ENCODE measurements at regions not wholly inside any gene's neighbourhood (a gene's known extent, or its start where the extent isn't known, plus 50 kb on each side); places are given as distances from the start of the nearest gene placed in this dataset.
"Not testable (repeated sequence)": the region's sequence is repeated elsewhere in the genome, so short reads cannot be mapped to it uniquely, and the experiment has no call there.

DNA sequence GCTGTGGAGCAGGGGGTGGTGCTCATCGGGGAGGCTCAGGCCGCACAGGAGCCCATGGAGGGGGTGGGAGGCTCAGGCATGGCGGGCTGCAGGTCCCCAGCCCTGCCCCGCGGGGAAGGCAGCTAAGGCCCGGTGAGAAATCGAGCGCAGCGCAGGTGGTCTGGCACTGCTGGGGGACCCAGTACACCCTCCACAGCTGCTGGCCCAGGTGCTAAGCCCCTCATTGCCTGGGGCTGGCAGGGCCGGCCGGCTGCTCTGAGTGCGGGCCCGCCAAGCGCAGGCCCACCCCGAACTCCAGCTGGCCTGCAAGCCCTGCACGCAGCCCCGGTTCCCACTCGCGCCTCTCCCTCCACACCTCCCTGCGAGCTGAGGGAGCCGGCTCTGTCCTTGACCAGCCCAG, 257.3 kb upstream of the CNTN5 start:
- H3K9ac ChIP-seq (replicated peaks; ENCODE audit: extremely low read depth, insufficient read depth, low read length); dilution Hi-C loops (cut with MboI; ENCODE audit: extremely low pct_ligation_motif_present, low sequenced_read_pairs); H3K4me2 ChIP-seq (ENCODE audit: insufficient read depth, low read length); H2AFZ ChIP-seq (ENCODE audit: low read depth, low read length); intact Hi-C loops (cut with micrococcal nuclease); H3K9me3 ChIP-seq (replicated peaks; ENCODE audit: control insufficient read depth, insufficient read depth, low read length); H3K27me3 ChIP-seq (ENCODE audit: control insufficient read depth in 2 of 2, insufficient read depth in 2 of 2, low read length in 2 of 2); H3K27ac ChIP-seq (ENCODE audit: insufficient read depth, low read depth, low read length); H3K4me3 ChIP-seq (replicated peaks in 1 of 3; ENCODE audit: insufficient read depth in 1 of 3, low read depth in 1 of 3, low read length in 3 of 3); DNase-seq (ENCODE audit: low read depth, low spot score); H3K79me2 ChIP-seq (ENCODE audit: control insufficient read depth, insufficient read depth, low read length); H3K9me1 ChIP-seq (replicated peaks; ENCODE audit: control insufficient read depth, extremely low read depth, insufficient read depth, low read length); CTCF ChIA-PET; BruUV-seq (replicated peaks); H3K36me3 ChIP-seq (ENCODE audit: control insufficient read depth in 2 of 2, extremely low read depth in 1 of 2, insufficient read depth in 2 of 2, low read length in 2 of 2); POLR2A ChIA-PET; H3K4me1 ChIP-seq (ENCODE audit: control insufficient read depth, extremely low read depth, insufficient read depth, low read length); H4K20me1 ChIP-seq (replicated peaks; ENCODE audit: control insufficient read depth, extremely low read depth, insufficient read depth, low read length); FAIRE-seq: not testable (repeated sequence)

DNA sequence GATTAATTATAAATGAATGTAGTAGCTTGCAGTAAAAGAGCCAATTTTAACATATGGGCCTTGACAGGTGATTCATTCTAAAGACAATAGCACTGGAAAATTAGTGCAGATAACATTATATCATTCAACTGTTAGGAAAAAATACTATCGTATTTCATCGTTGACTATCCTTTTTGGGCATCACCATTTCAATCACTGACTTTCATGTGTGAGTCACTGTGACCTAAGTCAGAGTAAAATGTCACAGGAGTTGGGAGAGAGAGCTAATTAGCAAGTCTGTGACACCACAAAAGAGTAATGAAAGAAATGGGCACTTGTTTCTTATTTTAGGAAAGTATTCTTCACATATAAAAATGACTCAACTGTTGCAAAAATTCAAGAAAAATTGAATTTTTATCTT, 253.8 kb upstream of the CNTN5 start:
- H3K79me2 ChIP-seq (ENCODE audit: control insufficient read depth, insufficient read depth, low read length), result no peaks in the 10 kb centered on the region
- FAIRE-seq, result no peak
- no peak overlapping the region for H3K27ac ChIP-seq (ENCODE audit: insufficient read depth, low read depth, low read length)
- DNase-seq (ENCODE audit: low read depth, low spot score), result no peak
- no peak overlapping the region for H3K4me3 ChIP-seq (replicated peaks in 1 of 3; ENCODE audit: insufficient read depth in 1 of 3, low read depth in 1 of 3, low read length in 3 of 3)
- dilution Hi-C loops (cut with MboI; ENCODE audit: extremely low pct_ligation_motif_present, low sequenced_read_pairs), result no loop called here
- no peak overlapping the region for H3K9ac ChIP-seq (replicated peaks; ENCODE audit: extremely low read depth, insufficient read depth, low read length)
- ChIA-PET CTCF (no interaction called here), POLR2A (no interaction called here)
- intact Hi-C loops (cut with micrococcal nuclease), result no loop called here
- H3K4me2 ChIP-seq (ENCODE audit: insufficient read depth, low read length), result no peak overlapping the region
- H3K9me3 ChIP-seq (replicated peaks; ENCODE audit: control insufficient read depth, insufficient read depth, low read length), result peaks cover 6% of the 10 kb centered on the region
- no peaks in the 10 kb centered on the region for H4K20me1 ChIP-seq (replicated peaks; ENCODE audit: control insufficient read depth, extremely low read depth, insufficient read depth, low read length)
- H3K27me3 ChIP-seq (ENCODE audit: control insufficient read depth in 2 of 2, insufficient read depth in 2 of 2, low read length in 2 of 2), result no peaks in the 10 kb centered on the region
- no peaks in the 10 kb centered on the region for H3K36me3 ChIP-seq (ENCODE audit: control insufficient read depth in 2 of 2, extremely low read depth in 1 of 2, insufficient read depth in 2 of 2, low read length in 2 of 2)
- no peak overlapping the region for H2AFZ ChIP-seq (ENCODE audit: low read depth, low read length)
- H3K4me1 ChIP-seq (ENCODE audit: control insufficient read depth, extremely low read depth, insufficient read depth, low read length), result no peaks in the 10 kb centered on the region
- no TSS peak for BruUV-seq (replicated peaks)
- no peak for TF ChIP-seq JUN (IDR thresholded peaks at IDR 0.05; ENCODE audit: borderline replicate concordance, insufficient read depth, insufficient read length, low read depth)
- TF ChIP-seq POLR2A (IDR thresholded peaks at IDR 0.05; ENCODE audit: low read depth, low read length), result no peak
- no peak for TF ChIP-seq FOS (IDR thresholded peaks at IDR 0.05; ENCODE audit: borderline replicate concordance, insufficient read depth, low read length)
- TF ChIP-seq MYC (IDR thresholded peaks at IDR 0.05; ENCODE audit: low read depth, low read length), result no peak
- TF ChIP-seq, protein P1, sequence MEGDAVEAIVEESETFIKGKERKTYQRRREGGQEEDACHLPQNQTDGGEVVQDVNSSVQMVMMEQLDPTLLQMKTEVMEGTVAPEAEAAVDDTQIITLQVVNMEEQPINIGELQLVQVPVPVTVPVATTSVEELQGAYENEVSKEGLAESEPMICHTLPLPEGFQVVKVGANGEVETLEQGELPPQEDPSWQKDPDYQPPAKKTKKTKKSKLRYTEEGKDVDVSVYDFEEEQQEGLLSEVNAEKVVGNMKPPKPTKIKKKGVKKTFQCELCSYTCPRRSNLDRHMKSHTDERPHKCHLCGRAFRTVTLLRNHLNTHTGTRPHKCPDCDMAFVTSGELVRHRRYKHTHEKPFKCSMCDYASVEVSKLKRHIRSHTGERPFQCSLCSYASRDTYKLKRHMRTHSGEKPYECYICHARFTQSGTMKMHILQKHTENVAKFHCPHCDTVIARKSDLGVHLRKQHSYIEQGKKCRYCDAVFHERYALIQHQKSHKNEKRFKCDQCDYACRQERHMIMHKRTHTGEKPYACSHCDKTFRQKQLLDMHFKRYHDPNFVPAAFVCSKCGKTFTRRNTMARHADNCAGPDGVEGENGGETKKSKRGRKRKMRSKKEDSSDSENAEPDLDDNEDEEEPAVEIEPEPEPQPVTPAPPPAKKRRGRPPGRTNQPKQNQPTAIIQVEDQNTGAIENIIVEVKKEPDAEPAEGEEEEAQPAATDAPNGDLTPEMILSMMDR (IDR thresholded peaks at IDR 0.05; ENCODE audit: extremely low read depth in 1 of 2, insufficient read depth in 1 of 2, low read depth in 1 of 2, low read length in 2 of 2), result no peak
- TF ChIP-seq, protein P2, sequence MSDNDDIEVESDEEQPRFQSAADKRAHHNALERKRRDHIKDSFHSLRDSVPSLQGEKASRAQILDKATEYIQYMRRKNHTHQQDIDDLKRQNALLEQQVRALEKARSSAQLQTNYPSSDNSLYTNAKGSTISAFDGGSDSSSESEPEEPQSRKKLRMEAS (IDR thresholded peaks at IDR 0.05; ENCODE audit: insufficient read depth, insufficient read length), result no peak
- TF ChIP-seq POLR2AphosphoS5 (IDR thresholded peaks at IDR 0.05; ENCODE audit: insufficient read depth, low read depth, low read length), result no peak
- no peak for TF ChIP-seq GATA2 (IDR thresholded peaks at IDR 0.05; ENCODE audit: insufficient read depth, insufficient read length, low read depth, low read length)
- TF ChIP-seq EZH2 (IDR thresholded peaks at IDR 0.05; ENCODE audit: borderline replicate concordance, low read depth, low read length, severe bottlenecking), result no peak
- no peaks in the 10 kb centered on the region for H3K9me1 ChIP-seq (replicated peaks; ENCODE audit: control insufficient read depth, extremely low read depth, insufficient read depth, low read length)

DNA sequence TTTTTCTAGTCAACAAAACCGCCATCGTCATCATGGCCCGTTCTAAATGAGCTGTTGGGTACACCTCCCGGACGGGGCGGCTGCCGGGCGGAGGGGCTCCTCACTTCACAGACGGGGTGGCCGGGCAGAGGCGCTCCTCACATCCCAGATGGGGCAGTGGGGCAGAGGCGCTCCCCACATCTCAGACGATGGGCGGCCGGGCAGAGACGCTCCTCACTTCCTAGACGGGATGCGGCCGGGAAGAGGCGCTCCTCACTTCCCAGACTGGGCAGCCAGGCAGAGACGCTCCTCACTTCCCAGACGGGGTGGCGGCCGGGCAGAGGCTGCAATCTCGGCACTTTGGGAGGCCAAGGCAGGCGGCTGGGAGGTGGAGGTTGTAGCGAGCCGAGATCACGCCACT, 250.7 kb upstream of the CNTN5 start:
- POLR2A ChIA-PET; CTCF ChIA-PET; H3K27me3 ChIP-seq (ENCODE audit: control insufficient read depth in 2 of 2, insufficient read depth in 2 of 2, low read length in 2 of 2); intact Hi-C loops (cut with micrococcal nuclease); H3K27ac ChIP-seq (ENCODE audit: insufficient read depth, low read depth, low read length); H3K79me2 ChIP-seq (ENCODE audit: control insufficient read depth, insufficient read depth, low read length); H3K9me1 ChIP-seq (replicated peaks; ENCODE audit: control insufficient read depth, extremely low read depth, insufficient read depth, low read length); H3K9me3 ChIP-seq (replicated peaks; ENCODE audit: control insufficient read depth, insufficient read depth, low read length); DNase-seq (ENCODE audit: low read depth, low spot score); H3K9ac ChIP-seq (replicated peaks; ENCODE audit: extremely low read depth, insufficient read depth, low read length); H3K36me3 ChIP-seq (ENCODE audit: control insufficient read depth in 2 of 2, extremely low read depth in 1 of 2, insufficient read depth in 2 of 2, low read length in 2 of 2); H3K4me2 ChIP-seq (ENCODE audit: insufficient read depth, low read length); H2AFZ ChIP-seq (ENCODE audit: low read depth, low read length); dilution Hi-C loops (cut with MboI; ENCODE audit: extremely low pct_ligation_motif_present, low sequenced_read_pairs); H4K20me1 ChIP-seq (replicated peaks; ENCODE audit: control insufficient read depth, extremely low read depth, insufficient read depth, low read length); H3K4me1 ChIP-seq (ENCODE audit: control insufficient read depth, extremely low read depth, insufficient read depth, low read length); H3K4me3 ChIP-seq (replicated peaks in 1 of 3; ENCODE audit: insufficient read depth in 1 of 3, low read depth in 1 of 3, low read length in 3 of 3); FAIRE-seq; BruUV-seq (replicated peaks): not testable (repeated sequence)

Data from endothelial cell of umbilical vein (primary cell).